ENCODE measurements at regions not wholly inside any gene's neighbourhood (a gene's known extent, or its start where the extent isn't known, plus 50 kb on each side); places are given as distances from the start of the nearest gene placed in this dataset.
A peak's percentile ranks its signal among the peaks of the same experiment; 100 is the strongest.

DNA sequence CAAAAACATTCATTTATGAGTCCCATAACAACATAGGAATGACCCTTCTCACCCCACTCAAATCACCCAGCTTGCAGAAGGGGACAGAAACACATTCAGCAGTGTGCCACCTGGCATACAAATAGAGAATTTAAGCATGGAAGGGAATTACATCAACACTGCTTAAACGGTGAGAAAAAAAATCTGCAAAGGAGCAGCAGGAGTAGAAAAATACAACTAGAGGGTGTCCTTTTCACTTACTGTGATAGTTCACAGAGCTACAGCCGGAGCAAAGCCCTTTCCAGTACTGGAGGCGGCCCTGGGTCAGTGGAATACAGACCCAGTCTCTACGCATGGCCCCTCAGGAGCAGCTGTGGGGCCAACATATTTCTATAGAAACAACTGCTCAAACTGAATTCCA lies 764.3 kb upstream of the ARGLU1 start:
- Histone ChIP-seq H3K27me3 (ENCODE audit: control insufficient read depth, insufficient read depth, low read length) (no peaks in the 10 kb centered on the region), H3K4me3 (ENCODE audit: low read depth, low read length) (no peak overlapping the region), H3K36me3 (ENCODE audit: control insufficient read depth, insufficient read depth, low read length) (no peaks in the 10 kb centered on the region)
- TF ChIP-seq, protein P1, sequence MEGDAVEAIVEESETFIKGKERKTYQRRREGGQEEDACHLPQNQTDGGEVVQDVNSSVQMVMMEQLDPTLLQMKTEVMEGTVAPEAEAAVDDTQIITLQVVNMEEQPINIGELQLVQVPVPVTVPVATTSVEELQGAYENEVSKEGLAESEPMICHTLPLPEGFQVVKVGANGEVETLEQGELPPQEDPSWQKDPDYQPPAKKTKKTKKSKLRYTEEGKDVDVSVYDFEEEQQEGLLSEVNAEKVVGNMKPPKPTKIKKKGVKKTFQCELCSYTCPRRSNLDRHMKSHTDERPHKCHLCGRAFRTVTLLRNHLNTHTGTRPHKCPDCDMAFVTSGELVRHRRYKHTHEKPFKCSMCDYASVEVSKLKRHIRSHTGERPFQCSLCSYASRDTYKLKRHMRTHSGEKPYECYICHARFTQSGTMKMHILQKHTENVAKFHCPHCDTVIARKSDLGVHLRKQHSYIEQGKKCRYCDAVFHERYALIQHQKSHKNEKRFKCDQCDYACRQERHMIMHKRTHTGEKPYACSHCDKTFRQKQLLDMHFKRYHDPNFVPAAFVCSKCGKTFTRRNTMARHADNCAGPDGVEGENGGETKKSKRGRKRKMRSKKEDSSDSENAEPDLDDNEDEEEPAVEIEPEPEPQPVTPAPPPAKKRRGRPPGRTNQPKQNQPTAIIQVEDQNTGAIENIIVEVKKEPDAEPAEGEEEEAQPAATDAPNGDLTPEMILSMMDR (IDR thresholded peaks at IDR 0.05; ENCODE audit: insufficient read depth, low read length, severe bottlenecking): no peak
- FAIRE-seq (no peak), DNase-seq (ENCODE audit: low read depth) (no peak)

- DNase-seq (ENCODE audit: low read depth) (no peak), FAIRE-seq (no peak)
- no peak overlapping the region for H3K4me3 ChIP-seq (ENCODE audit: low read depth, low read length)
- H3K27me3 ChIP-seq (ENCODE audit: control insufficient read depth, insufficient read depth, low read length): no peaks in the 10 kb centered on the region
- TF ChIP-seq, protein P1 (IDR thresholded peaks at IDR 0.05; ENCODE audit: insufficient read depth, low read length, severe bottlenecking): no peak
- no peaks in the 10 kb centered on the region for H3K36me3 ChIP-seq (ENCODE audit: control insufficient read depth, insufficient read depth, low read length)
Measured at GRCh38 chr13:107331359-107331758, 763.4 kb upstream of the ARGLU1 start.

GRCh38 chr13:107330484-107330883 lies 762.5 kb upstream of the ARGLU1 start:
- no peaks in the 10 kb centered on the region for H3K36me3 ChIP-seq (ENCODE audit: control insufficient read depth, insufficient read depth, low read length)
- no peak overlapping the region for H3K4me3 ChIP-seq (ENCODE audit: low read depth, low read length)
- TF ChIP-seq, protein P1 (IDR thresholded peaks at IDR 0.05; ENCODE audit: insufficient read depth, low read length, severe bottlenecking): no peak
- no peaks in the 10 kb centered on the region for H3K27me3 ChIP-seq (ENCODE audit: control insufficient read depth, insufficient read depth, low read length)
- FAIRE-seq: no peak
- DNase-seq (ENCODE audit: low read depth): no peak

GRCh38 chr13:107329991-107330390 lies 762.1 kb upstream of the ARGLU1 start:
- Histone ChIP-seq H3K4me3 (ENCODE audit: low read depth, low read length) (no peak overlapping the region), H3K27me3 (ENCODE audit: control insufficient read depth, insufficient read depth, low read length) (no peaks in the 10 kb centered on the region), H3K36me3 (ENCODE audit: control insufficient read depth, insufficient read depth, low read length) (no peaks in the 10 kb centered on the region)
- DNase-seq (ENCODE audit: low read depth): no peak
- no peak for FAIRE-seq
- TF ChIP-seq, protein P1 (IDR thresholded peaks at IDR 0.05; ENCODE audit: insufficient read depth, low read length, severe bottlenecking): no peak

GRCh38 chr13:107324416-107325204 lies 756.7 kb upstream of the ARGLU1 start:
- no peak for FAIRE-seq
- TF ChIP-seq, protein P1 (IDR thresholded peaks at IDR 0.05; ENCODE audit: insufficient read depth, low read length, severe bottlenecking): no peak
- Histone ChIP-seq H3K36me3 (ENCODE audit: control insufficient read depth, insufficient read depth, low read length) (no peaks in the 10 kb centered on the region), H3K27me3 (ENCODE audit: control insufficient read depth, insufficient read depth, low read length) (no peaks in the 10 kb centered on the region), H3K4me3 (ENCODE audit: low read depth, low read length) (no peak overlapping the region)
- no peak for DNase-seq (ENCODE audit: low read depth)

DNA sequence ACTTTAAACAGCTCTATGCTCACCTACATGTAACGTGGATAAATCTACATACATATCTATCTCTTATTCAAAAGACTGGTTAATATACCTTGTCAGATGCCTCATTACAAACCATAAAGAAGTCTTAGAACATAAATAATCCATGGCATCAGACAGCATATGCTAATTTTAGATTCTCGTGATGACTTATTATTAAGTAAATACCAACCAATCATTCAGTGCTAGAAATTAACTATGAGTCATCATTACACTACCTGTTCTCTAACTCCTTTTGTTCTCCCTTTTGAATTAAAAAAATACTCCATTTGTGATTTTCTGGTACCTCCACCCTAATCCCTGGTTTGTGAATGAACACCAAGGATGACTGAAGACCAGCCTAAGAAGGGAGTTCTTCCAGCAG lies 754.3 kb upstream of the ARGLU1 start:
- FAIRE-seq: no peak
- DNase-seq (ENCODE audit: low read depth): peak; percentile 63
- H3K27me3 ChIP-seq (ENCODE audit: control insufficient read depth, insufficient read depth, low read length): no peaks in the 10 kb centered on the region
- H3K4me3 ChIP-seq (ENCODE audit: low read depth, low read length): no peak overlapping the region
- no peaks in the 10 kb centered on the region for H3K36me3 ChIP-seq (ENCODE audit: control insufficient read depth, insufficient read depth, low read length)
- TF ChIP-seq, protein P1 (IDR thresholded peaks at IDR 0.05; ENCODE audit: insufficient read depth, low read length, severe bottlenecking): no peak

All from bronchial epithelial cell (primary cell).